WTC11 (cell line): ENCODE measurements at regions not wholly inside any gene's neighbourhood (a gene's known extent, or its start where the extent isn't known, plus 50 kb on each side); places are given as distances from the start of the nearest gene placed in this dataset.

Experiments used
- ATAC-seq: fragments of 200-7000 bp; cut with Tn5 transposase; 2 replicates; pipeline ENCODE4 v1.10.0; 2021; ENCODE audit warnings: mild to moderate bottlenecking, moderate library complexity
- CTCF ChIA-PET: fragments of 300-600 bp; sonication (Branson Sonifier 250); formaldehyde crosslinking; loops from one replicate; lab custom pipeline; 2021; ENCODE audit warnings: antibody characterized with exemption; lab: Charles Lee
- POLR2A ChIA-PET: fragments of 350-600 bp; sonication (Branson Sonifier 250); formaldehyde crosslinking; loops from one replicate; lab custom pipeline; 2021; ENCODE audit warnings: antibody characterized with exemption; lab: Charles Lee
- DNase-seq: peaks from one replicate; pipeline ENCODE4 v3.0.0; 2021; ENCODE audit warnings: low spot score
- H3K27ac Mint-ChIP-seq: 2 replicates; pipeline ENCODE4 v1.8.0; 2021; ENCODE audit warnings: mixed read lengths
- H3K27me3 Mint-ChIP-seq: 2 replicates; pipeline ENCODE4 v1.8.0; 2021; ENCODE audit warnings: low read depth, mild to moderate bottlenecking, moderate library complexity, mixed read lengths
- H3K36me3 Mint-ChIP-seq: 2 replicates; pipeline ENCODE4 v1.8.0; 2021; ENCODE audit warnings: mixed read lengths
- H3K4me1 Mint-ChIP-seq: 2 replicates; pipeline ENCODE4 v1.8.0; 2022; ENCODE audit warnings: mixed read lengths
- H3K4me3 Mint-ChIP-seq: 2 replicates; pipeline ENCODE4 v1.8.0; 2021; ENCODE audit warnings: mild to moderate bottlenecking, moderate library complexity, mixed read lengths
- H3K9me3 Mint-ChIP-seq: 2 replicates; pipeline ENCODE4 v1.8.0; 2021; ENCODE audit warnings: mixed read lengths
- ELF4 ChIP-seq: sonication (generic); formaldehyde crosslinking; IDR thresholded peaks from 2 replicates; pipeline ENCODE4 v1.8.1; 2022; ENCODE audit warnings: low read depth, mild to moderate bottlenecking, moderate library complexity, missing genetic modification reagents
- EMX1 ChIP-seq: fragments of 250-450 bp; sonication (Bioruptor Pico); IDR thresholded peaks from 2 replicates; pipeline ENCODE4 v1.8.0; 2021; ENCODE audit warnings: mild to moderate bottlenecking
- ESRRA ChIP-seq: sonication (generic); formaldehyde crosslinking; IDR thresholded peaks from 2 replicates; pipeline ENCODE4 v1.8.1; 2022; ENCODE audit warnings: mild to moderate bottlenecking, missing genetic modification reagents, borderline replicate concordance
- FOXP1 ChIP-seq: sonication (generic); formaldehyde crosslinking; IDR thresholded peaks from 2 replicates; pipeline ENCODE4 v1.8.0; 2022; ENCODE audit warnings: missing genetic modification reagents, mild to moderate bottlenecking, moderate library complexity, borderline replicate concordance
- JAZF1 ChIP-seq: fragments of 250-450 bp; sonication (Bioruptor Pico); IDR thresholded peaks from 2 replicates; pipeline ENCODE4 v1.9.0; 2021; ENCODE audit warnings: moderate library complexity, mild to moderate bottlenecking, inconsistent platforms
- JUN ChIP-seq: sonication (generic); formaldehyde crosslinking; IDR thresholded peaks from 2 replicates; pipeline ENCODE4 v1.8.0; 2023; ENCODE audit warnings: mild to moderate bottlenecking, missing genetic modification reagents
- KAT7 ChIP-seq: sonication (generic); formaldehyde crosslinking; IDR thresholded peaks from 2 replicates; pipeline ENCODE4 v1.8.1; 2023; ENCODE audit warnings: missing genetic modification reagents, mild to moderate bottlenecking, borderline replicate concordance
- PRRX2 ChIP-seq: fragments of 250-450 bp; sonication (Bioruptor Pico); IDR thresholded peaks from 2 replicates; pipeline ENCODE4 v1.8.0; 2021; ENCODE audit warnings: mild to moderate bottlenecking
- SMAD3 ChIP-seq: sonication (generic); formaldehyde crosslinking; IDR thresholded peaks from 2 replicates; pipeline ENCODE4 v1.8.0; 2022; ENCODE audit warnings: missing genetic modification reagents, mild to moderate bottlenecking, borderline replicate concordance
- SOX15 ChIP-seq: fragments of 250-450 bp; sonication (Bioruptor Pico); IDR thresholded peaks from 2 replicates; pipeline ENCODE4 v1.9.0; 2021; ENCODE audit warnings: mild to moderate bottlenecking
- ZNF138 ChIP-seq: sonication (generic); formaldehyde crosslinking; conservative IDR thresholded peaks from 2 replicates; pipeline ENCODE4 v1.8.1; 2022; ENCODE audit warnings: mild to moderate bottlenecking, moderate library complexity, missing genetic modification reagents
- ZNF232 ChIP-seq: sonication (generic); formaldehyde crosslinking; IDR thresholded peaks from 2 replicates; pipeline ENCODE4 v1.8.0; 2022; ENCODE audit warnings: mild to moderate bottlenecking, missing genetic modification reagents
- ZNF416 ChIP-seq: fragments of 250-450 bp; sonication (Bioruptor Pico); IDR thresholded peaks from 2 replicates; pipeline ENCODE4 v1.9.0; 2021; ENCODE audit warnings: mild to moderate bottlenecking, inconsistent platforms
- TF ChIP-seq, protein P1 (sequence below): fragments of 200-600 bp; IDR thresholded peaks from 2 replicates; pipeline ENCODE4 v1.8.0; 2022; ENCODE audit warnings: antibody characterized with exemption
- TF ChIP-seq, protein P2 (sequence below): sonication (generic); formaldehyde crosslinking; IDR thresholded peaks from 2 replicates; pipeline ENCODE4 v1.8.1; 2022; ENCODE audit warnings: low read depth, mild to moderate bottlenecking, moderate library complexity, missing genetic modification reagents, borderline replicate concordance
- TF ChIP-seq, protein P3 (sequence below): fragments of 250-450 bp; sonication (Bioruptor Pico); IDR thresholded peaks from 2 replicates; pipeline ENCODE4 v1.9.0; 2021; ENCODE audit warnings: moderate library complexity, mild to moderate bottlenecking, inconsistent platforms, borderline replicate concordance
- TF ChIP-seq, protein P4 (sequence below): sonication (generic); formaldehyde crosslinking; IDR thresholded peaks from 2 replicates; pipeline ENCODE4 v1.8.1; 2023; ENCODE audit warnings: mild to moderate bottlenecking, missing genetic modification reagents
- TF ChIP-seq, protein P5 (sequence below): sonication (generic); formaldehyde crosslinking; IDR thresholded peaks from 2 replicates; pipeline ENCODE4 v1.8.0; 2023; ENCODE audit warnings: mild to moderate bottlenecking, missing genetic modification reagents

DNA sequence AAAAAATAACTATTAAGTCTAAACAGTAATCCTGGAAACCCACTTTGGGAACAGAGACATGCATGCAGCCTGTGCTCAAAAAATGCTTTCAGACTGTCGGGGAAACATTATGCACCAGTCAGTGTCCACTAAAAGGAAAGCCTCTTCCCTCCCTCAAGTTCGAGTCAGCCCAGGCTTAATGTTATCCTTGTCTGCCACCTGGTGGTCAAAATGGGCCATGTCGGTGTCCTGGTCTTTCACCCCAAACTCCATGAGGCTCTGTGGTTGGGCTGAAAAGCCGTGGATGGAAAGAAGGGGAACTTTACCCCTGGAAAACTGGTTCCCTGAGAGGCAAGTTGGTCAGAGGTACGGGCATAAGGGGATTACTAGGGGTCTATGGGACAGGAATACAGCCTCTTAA lies 88.4 kb upstream of the ZNF492 start:
- no peaks in the 10 kb centered on the region for H3K4me1 Mint-ChIP-seq
- TF ChIP-seq, protein P1, sequence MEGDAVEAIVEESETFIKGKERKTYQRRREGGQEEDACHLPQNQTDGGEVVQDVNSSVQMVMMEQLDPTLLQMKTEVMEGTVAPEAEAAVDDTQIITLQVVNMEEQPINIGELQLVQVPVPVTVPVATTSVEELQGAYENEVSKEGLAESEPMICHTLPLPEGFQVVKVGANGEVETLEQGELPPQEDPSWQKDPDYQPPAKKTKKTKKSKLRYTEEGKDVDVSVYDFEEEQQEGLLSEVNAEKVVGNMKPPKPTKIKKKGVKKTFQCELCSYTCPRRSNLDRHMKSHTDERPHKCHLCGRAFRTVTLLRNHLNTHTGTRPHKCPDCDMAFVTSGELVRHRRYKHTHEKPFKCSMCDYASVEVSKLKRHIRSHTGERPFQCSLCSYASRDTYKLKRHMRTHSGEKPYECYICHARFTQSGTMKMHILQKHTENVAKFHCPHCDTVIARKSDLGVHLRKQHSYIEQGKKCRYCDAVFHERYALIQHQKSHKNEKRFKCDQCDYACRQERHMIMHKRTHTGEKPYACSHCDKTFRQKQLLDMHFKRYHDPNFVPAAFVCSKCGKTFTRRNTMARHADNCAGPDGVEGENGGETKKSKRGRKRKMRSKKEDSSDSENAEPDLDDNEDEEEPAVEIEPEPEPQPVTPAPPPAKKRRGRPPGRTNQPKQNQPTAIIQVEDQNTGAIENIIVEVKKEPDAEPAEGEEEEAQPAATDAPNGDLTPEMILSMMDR = peak; percentile 50
- TF ChIP-seq SMAD3 (CRISPR knock-in tag) = no peak
- no peak overlapping the region for H3K27ac Mint-ChIP-seq
- H3K4me3 Mint-ChIP-seq = no peak overlapping the region
- ChIA-PET POLR2A (no interaction called here), CTCF (no interaction called here)
- H3K27me3 Mint-ChIP-seq = peaks cover 6% of the 10 kb centered on the region; the same call in 1 of the 2 replicates
- peaks cover 73% of the 10 kb centered on the region for H3K36me3 Mint-ChIP-seq
- peaks cover 78% of the 10 kb centered on the region for H3K9me3 Mint-ChIP-seq
- ATAC-seq = peak; percentile 63
- peak; percentile 36 for DNase-seq

DNA sequence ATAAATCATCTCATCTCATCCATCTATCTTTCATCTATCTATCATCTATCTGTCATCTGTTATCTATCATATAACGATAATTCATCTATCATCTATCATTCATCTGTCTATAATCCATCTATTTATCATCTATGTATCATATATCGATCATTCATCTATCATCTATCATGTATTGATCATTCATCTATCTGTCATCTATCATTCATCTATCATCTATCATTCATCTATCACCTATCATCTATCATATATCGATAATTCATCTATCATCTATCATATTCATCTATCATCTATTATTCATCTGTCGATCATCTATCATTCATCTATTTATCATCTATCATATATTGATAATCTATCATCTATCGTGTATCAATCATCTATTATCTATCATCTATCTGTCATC lies 100.4 kb upstream of the ZNF492 start:
- DNase-seq = no peak
- ATAC-seq = no peak
- H3K27me3 Mint-ChIP-seq = no peaks in the 10 kb centered on the region
- no peak overlapping the region for H3K27ac Mint-ChIP-seq
- ChIA-PET POLR2A (no interaction called here), CTCF (no interaction called here)
- TF ChIP-seq JUN (CRISPR knock-in tag) (no peak), PRRX2 (no peak), KAT7 (no peak), ZNF416 (no peak), SOX15 (CRISPR knock-in tag) (no peak), EMX1 (CRISPR knock-in tag) (no peak)
- TF ChIP-seq, protein P2, sequence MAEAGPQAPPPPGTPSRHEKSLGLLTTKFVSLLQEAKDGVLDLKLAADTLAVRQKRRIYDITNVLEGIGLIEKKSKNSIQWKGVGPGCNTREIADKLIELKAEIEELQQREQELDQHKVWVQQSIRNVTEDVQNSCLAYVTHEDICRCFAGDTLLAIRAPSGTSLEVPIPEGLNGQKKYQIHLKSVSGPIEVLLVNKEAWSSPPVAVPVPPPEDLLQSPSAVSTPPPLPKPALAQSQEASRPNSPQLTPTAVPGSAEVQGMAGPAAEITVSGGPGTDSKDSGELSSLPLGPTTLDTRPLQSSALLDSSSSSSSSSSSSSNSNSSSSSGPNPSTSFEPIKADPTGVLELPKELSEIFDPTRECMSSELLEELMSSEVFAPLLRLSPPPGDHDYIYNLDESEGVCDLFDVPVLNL = no peak
- TF ChIP-seq, protein P3, sequence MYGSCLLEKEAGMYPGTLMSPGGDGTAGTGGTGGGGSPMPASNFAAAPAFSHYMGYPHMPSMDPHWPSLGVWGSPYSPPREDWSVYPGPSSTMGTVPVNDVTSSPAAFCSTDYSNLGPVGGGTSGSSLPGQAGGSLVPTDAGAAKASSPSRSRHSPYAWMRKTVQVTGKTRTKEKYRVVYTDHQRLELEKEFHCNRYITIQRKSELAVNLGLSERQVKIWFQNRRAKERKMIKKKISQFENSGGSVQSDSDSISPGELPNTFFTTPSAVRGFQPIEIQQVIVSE (CRISPR knock-in tag) = no peak
- peaks cover 75% of the 10 kb centered on the region for H3K9me3 Mint-ChIP-seq
- no peaks in the 10 kb centered on the region for H3K4me1 Mint-ChIP-seq
- H3K4me3 Mint-ChIP-seq = no peak overlapping the region
- peaks cover 53% of the 10 kb centered on the region for H3K36me3 Mint-ChIP-seq

DNA sequence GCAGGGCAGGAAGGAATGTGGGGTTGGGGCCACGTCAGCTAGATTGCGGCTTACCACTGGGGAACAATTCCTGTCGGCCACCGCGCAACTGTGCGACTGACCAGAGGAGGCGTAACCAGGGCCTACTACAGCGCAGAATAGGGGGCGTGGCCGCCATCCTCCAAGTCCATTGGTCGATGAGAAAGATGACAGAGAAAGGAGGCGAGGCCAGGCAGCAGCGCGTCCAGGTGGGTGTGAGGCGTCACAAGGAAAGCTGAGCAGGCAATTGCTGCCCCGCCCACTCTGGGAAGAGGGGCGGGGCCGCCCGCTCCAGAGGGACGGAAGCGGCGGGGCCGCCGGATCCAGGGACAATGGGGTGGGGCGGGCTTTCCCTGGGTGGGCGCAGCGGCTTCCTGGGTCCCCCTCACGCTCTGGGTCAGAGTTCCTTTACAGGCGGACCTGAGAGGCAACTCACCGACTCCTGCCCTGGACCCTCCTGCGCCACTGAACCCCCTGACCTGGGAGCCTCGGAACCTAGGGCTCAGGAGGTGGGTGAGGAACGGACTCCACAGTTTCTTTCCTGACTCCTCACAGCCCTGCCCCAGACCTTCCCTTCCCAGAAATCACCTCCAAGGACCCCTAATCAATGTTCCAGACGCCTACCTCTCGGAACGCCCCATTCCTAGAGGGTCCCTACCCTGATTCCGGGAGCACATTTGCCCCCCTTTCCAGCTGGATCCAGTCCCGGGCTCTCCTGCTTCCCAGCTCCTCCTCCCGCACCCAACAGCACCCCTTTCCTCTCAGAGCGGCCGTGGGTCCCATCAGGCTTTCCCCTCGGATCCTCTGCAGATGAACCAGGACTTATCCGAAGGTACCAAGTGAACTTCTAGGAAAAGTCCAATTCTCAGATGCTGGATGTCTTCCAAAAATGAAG lies 101.5 kb upstream of the ZNF492 start:
- ChIA-PET CTCF (no interaction called here), POLR2A (no interaction called here)
- Mint-ChIP-seq H3K36me3 (peaks cover 57% of the 10 kb centered on the region), H3K27ac (no peak overlapping the region)
- DNase-seq = no peak
- TF ChIP-seq ESRRA (CRISPR knock-in tag) (no peak), ZNF232 (no peak), JUN (CRISPR knock-in tag) (no peak), EMX1 (CRISPR knock-in tag) (no peak), ELF4 (no peak), JAZF1 (CRISPR knock-in tag) (no peak), ZNF138 (CRISPR knock-in tag) (no peak), FOXP1 (CRISPR knock-in tag) (no peak)
- TF ChIP-seq, protein P2 = no peak
- TF ChIP-seq, protein P4, sequence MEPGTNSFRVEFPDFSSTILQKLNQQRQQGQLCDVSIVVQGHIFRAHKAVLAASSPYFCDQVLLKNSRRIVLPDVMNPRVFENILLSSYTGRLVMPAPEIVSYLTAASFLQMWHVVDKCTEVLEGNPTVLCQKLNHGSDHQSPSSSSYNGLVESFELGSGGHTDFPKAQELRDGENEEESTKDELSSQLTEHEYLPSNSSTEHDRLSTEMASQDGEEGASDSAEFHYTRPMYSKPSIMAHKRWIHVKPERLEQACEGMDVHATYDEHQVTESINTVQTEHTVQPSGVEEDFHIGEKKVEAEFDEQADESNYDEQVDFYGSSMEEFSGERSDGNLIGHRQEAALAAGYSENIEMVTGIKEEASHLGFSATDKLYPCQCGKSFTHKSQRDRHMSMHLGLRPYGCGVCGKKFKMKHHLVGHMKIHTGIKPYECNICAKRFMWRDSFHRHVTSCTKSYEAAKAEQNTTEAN (CRISPR knock-in tag) = no peak
- TF ChIP-seq, protein P5, sequence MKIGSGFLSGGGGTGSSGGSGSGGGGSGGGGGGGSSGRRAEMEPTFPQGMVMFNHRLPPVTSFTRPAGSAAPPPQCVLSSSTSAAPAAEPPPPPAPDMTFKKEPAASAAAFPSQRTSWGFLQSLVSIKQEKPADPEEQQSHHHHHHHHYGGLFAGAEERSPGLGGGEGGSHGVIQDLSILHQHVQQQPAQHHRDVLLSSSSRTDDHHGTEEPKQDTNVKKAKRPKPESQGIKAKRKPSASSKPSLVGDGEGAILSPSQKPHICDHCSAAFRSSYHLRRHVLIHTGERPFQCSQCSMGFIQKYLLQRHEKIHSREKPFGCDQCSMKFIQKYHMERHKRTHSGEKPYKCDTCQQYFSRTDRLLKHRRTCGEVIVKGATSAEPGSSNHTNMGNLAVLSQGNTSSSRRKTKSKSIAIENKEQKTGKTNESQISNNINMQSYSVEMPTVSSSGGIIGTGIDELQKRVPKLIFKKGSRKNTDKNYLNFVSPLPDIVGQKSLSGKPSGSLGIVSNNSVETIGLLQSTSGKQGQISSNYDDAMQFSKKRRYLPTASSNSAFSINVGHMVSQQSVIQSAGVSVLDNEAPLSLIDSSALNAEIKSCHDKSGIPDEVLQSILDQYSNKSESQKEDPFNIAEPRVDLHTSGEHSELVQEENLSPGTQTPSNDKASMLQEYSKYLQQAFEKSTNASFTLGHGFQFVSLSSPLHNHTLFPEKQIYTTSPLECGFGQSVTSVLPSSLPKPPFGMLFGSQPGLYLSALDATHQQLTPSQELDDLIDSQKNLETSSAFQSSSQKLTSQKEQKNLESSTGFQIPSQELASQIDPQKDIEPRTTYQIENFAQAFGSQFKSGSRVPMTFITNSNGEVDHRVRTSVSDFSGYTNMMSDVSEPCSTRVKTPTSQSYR = no peak
- TF ChIP-seq, all 79 proteins: peak for 0
- H3K4me1 Mint-ChIP-seq = no peaks in the 10 kb centered on the region
- H3K9me3 Mint-ChIP-seq = peaks cover 77% of the 10 kb centered on the region
- no peak overlapping the region for H3K4me3 Mint-ChIP-seq
- peaks cover 3% of the 10 kb centered on the region; the same call in 1 of the 2 replicates for H3K27me3 Mint-ChIP-seq
- no peak for ATAC-seq
